ENCODE measurements at regions not wholly inside any gene's neighbourhood (a gene's known extent, or its start where the extent isn't known, plus 50 kb on each side); places are given as distances from the start of the nearest gene placed in this dataset.

GRCh38 chr17:12409082-12409481 lies 256.6 kb upstream of the MYOCD start:
- H3K9me3 Mint-ChIP-seq: 0 out of 2 replicates have a peak, but pooled peaks cover 4% of the 10 kb centered on the region
- ChIA-PET POLR2A (no interaction called here), CTCF (interaction anchor here (1.3 to 2.1 kb wide), 2 partner anchors 13 to 66 kb away, joined by 3 to 9 read pairs; no protein-coding TSS in a partner anchor)
- ATAC-seq (no peak), DNase-seq (ENCODE audit: low spot score) (no peak)
- H3K27ac Mint-ChIP-seq: no peak overlapping the region
- H3K4me3 Mint-ChIP-seq: no peak overlapping the region
- no peaks in the 10 kb centered on the region for H3K36me3 Mint-ChIP-seq
- H3K27me3 Mint-ChIP-seq (ENCODE audit: low read depth): no peaks in the 10 kb centered on the region
- peaks cover 11% of the 10 kb centered on the region for H3K4me1 Mint-ChIP-seq
- TF ChIP-seq ZBTB21 (CRISPR knock-in tag; IDR thresholded peaks at IDR 0.05; ENCODE audit: borderline replicate concordance): no peak
- no peak for TF ChIP-seq ETV6 (CRISPR knock-in tag; IDR thresholded peaks at IDR 0.05)
- TF ChIP-seq, protein P1, sequence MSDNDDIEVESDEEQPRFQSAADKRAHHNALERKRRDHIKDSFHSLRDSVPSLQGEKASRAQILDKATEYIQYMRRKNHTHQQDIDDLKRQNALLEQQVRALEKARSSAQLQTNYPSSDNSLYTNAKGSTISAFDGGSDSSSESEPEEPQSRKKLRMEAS (CRISPR knock-in tag; IDR thresholded peaks at IDR 0.05): no peak
- no peak for TF ChIP-seq ESRRA (CRISPR knock-in tag; IDR thresholded peaks at IDR 0.05; ENCODE audit: borderline replicate concordance)
- TF ChIP-seq STAT6 (CRISPR knock-in tag; conservative IDR thresholded peaks at IDR 0.05; ENCODE audit: low read depth): no peak
- TF ChIP-seq NR3C1 (CRISPR knock-in tag; conservative IDR thresholded peaks at IDR 0.05; ENCODE audit: low read depth): no peak
- no peak for TF ChIP-seq OVOL2 (CRISPR knock-in tag; IDR thresholded peaks at IDR 0.05; ENCODE audit: borderline replicate concordance)
- no peak for TF ChIP-seq ZNF232 (CRISPR knock-in tag; IDR thresholded peaks at IDR 0.05)
- TF ChIP-seq ZNF138 (CRISPR knock-in tag; conservative IDR thresholded peaks at IDR 0.05): no peak
- TF ChIP-seq ZNF671 (CRISPR knock-in tag; IDR thresholded peaks at IDR 0.05): no peak

DNA sequence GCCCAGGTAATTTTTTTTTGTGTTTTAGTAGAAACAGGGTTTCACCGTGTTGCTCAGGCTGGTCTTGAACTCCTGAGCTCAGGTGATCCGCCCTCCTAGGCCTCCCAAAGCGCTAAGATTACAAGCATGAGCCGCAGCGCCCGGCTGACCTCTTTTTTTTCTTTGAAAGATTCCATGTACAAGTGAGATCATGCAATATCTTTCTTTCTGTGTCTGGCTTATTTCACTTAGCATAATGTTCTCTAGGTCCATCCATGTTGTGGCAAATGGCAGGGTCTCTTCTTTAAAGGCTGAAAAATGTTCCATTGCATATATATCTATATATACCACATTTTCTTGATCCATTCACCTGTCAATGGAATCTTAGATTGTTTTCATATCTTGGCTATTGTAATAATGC lies 255.0 kb upstream of the MYOCD start:
- ATAC-seq (no peak), DNase-seq (ENCODE audit: low spot score) (no peak)
- H3K9me3 Mint-ChIP-seq: peaks cover 5% of the 10 kb centered on the region
- H3K27me3 Mint-ChIP-seq (ENCODE audit: low read depth): no peaks in the 10 kb centered on the region
- TF ChIP-seq ZNF425 (CRISPR knock-in tag; conservative IDR thresholded peaks at IDR 0.05) (no peak), ZNF138 (CRISPR knock-in tag; conservative IDR thresholded peaks at IDR 0.05) (no peak), ARID4B (CRISPR knock-in tag; IDR thresholded peaks at IDR 0.05; ENCODE audit: borderline replicate concordance) (no peak)
- H3K4me1 Mint-ChIP-seq: peaks cover 28% of the 10 kb centered on the region
- no peak overlapping the region for H3K4me3 Mint-ChIP-seq
- ChIA-PET POLR2A (no interaction called here), CTCF (no interaction called here)
- H3K27ac Mint-ChIP-seq: no peak overlapping the region
- H3K36me3 Mint-ChIP-seq: no peaks in the 10 kb centered on the region

DNA sequence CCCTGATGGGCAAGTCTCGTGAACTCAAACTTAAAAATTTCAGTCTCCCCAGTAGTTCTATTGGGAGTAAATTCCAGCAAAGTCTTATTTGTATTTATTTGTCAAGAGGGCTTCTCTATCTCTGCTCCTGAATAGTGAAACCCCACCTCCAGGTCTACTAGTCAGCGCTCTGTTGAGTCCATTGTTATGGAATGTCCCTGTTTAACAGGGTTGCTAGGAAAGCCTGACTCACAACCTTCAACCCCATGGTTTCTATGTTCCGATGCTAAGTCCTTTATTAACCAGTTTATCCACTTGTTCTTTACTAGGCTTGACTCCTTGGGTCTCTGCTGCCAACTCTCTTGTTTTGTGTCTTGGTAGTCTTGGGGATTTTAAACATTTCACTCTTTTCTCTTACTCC lies 250.7 kb upstream of the MYOCD start:
- CTCF ChIA-PET: no interaction called here
- POLR2A ChIA-PET: no interaction called here
- ATAC-seq (peak; percentile 92), DNase-seq (ENCODE audit: low spot score) (no peak)
- Mint-ChIP-seq H3K36me3 (no peaks in the 10 kb centered on the region), H3K27ac (no peak overlapping the region), H3K4me1 (peaks cover 28% of the 10 kb centered on the region), H3K9me3 (peaks cover 19% of the 10 kb centered on the region), H3K4me3 (no peak overlapping the region), H3K27me3 (ENCODE audit: low read depth) (no peaks in the 10 kb centered on the region)
- TF ChIP-seq RELA (CRISPR knock-in tag; IDR thresholded peaks at IDR 0.05; ENCODE audit: borderline replicate concordance) (no peak), FOXJ3 (CRISPR knock-in tag; IDR thresholded peaks at IDR 0.05; ENCODE audit: borderline replicate concordance) (no peak), TEAD1 (CRISPR knock-in tag; IDR thresholded peaks at IDR 0.05) (no peak), PRRX2 (CRISPR knock-in tag; IDR thresholded peaks at IDR 0.05) (no peak), SMAD4 (CRISPR knock-in tag; IDR thresholded peaks at IDR 0.05) (no peak), GRHL2 (CRISPR knock-in tag; IDR thresholded peaks at IDR 0.05; ENCODE audit: insufficient replicate concordance, severe bottlenecking) (no peak), ATF3 (CRISPR knock-in tag; conservative IDR thresholded peaks at IDR 0.05) (no peak), ZNF671 (CRISPR knock-in tag; IDR thresholded peaks at IDR 0.05) (no peak), NR3C1 (CRISPR knock-in tag; conservative IDR thresholded peaks at IDR 0.05; ENCODE audit: low read depth) (no peak), ESRRA (CRISPR knock-in tag; IDR thresholded peaks at IDR 0.05; ENCODE audit: borderline replicate concordance) (no peak)

Measured in WTC11 (cell line).